GM12891 (cell line): ENCODE measurements at regions not wholly inside any gene's neighbourhood (a gene's known extent, or its start where the extent isn't known, plus 50 kb on each side); places are given as distances from the start of the nearest gene placed in this dataset.

ENCODE experiments used
- POLR2A ChIP-seq: IDR thresholded peaks from 2 replicates; pipeline ENCODE4 v1.6.1; 2011; ENCODE audit warnings: low read depth, low read length, control low read depth
- POLR2AphosphoS5 ChIP-seq: IDR thresholded peaks from 2 replicates; pipeline ENCODE4 v1.6.1; 2011; ENCODE audit warnings: low read depth, low read length, control low read depth

DNA sequence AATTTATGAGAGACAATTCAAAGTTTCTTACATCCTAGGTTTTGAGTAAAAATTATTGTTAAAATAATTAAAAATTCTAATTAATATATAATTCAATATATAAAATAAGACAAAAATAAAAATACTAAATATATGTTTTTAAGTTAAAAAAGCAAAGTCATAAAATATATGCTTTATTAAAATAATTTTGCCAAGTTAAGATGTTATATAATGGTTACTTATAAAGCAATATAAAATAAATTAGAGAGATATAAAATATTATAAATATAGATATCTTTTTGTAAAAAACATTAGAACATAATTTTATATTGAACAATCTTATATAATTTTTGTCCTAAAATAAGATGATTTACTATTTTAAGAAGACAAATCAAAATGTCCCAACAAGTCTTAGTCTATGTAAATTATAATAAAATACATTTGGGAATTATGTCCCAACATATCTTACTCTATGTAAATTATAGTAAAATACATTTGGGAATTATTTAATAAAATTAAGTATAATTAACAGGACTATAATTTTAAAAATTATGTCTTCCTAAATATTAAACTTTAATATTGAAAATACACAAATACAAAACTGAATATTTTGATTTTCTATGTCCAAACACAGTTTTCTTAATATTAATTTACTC lies 67.7 kb upstream of the TOP3B start:
- TF ChIP-seq POLR2A (no peak), POLR2AphosphoS5 (no peak)
